H9 (cell line): ENCODE measurements at regions not wholly inside any gene's neighbourhood (a gene's known extent, or its start where the extent isn't known, plus 50 kb on each side); places are given as distances from the start of the nearest gene placed in this dataset.

Experiments
- DNase-seq: peaks from one replicate; pipeline ENCODE4 v3.0.0-alpha.2; 2017
- H2AFZ ChIP-seq: one replicate; pipeline ENCODE4 v1.6.1; 2013; ENCODE audit warnings: mild to moderate bottlenecking, low read length, control low read depth, moderate library complexity
- H2AK5ac ChIP-seq: 2 replicates; pipeline ENCODE4 v1.6.1; 2013; ENCODE audit warnings: low read length, control low read depth, mixed read lengths; ENCODE audit not compliant: insufficient read length
- H2BK120ac ChIP-seq: one replicate; pipeline ENCODE4 v1.6.1; 2013; ENCODE audit warnings: low read depth, mild to moderate bottlenecking, low read length, control low read depth, inconsistent platforms; ENCODE audit not compliant: poor library complexity, severe bottlenecking
- H2BK12ac ChIP-seq: 2 replicates; pipeline ENCODE4 v1.6.1; 2013; ENCODE audit warnings: low read length, control low read depth, mixed read lengths, low read depth; ENCODE audit not compliant: insufficient read length
- H2BK15ac ChIP-seq: 2 replicates; pipeline ENCODE4 v1.6.1; 2013; ENCODE audit warnings: low read depth, low read length, control low read depth
- H2BK20ac ChIP-seq: one replicate; pipeline ENCODE4 v1.6.1; 2013; ENCODE audit warnings: low read depth, mild to moderate bottlenecking, low read length, control low read depth, inconsistent platforms; ENCODE audit not compliant: poor library complexity, severe bottlenecking
- H2BK5ac ChIP-seq: 2 replicates; pipeline ENCODE4 v1.6.1; 2013; ENCODE audit warnings: low read length, control low read depth, mixed read lengths; ENCODE audit not compliant: insufficient read length
- H3K14ac ChIP-seq: 2 replicates; pipeline ENCODE4 v1.6.1; 2013; ENCODE audit warnings: low read length, control low read depth; ENCODE audit not compliant: insufficient read depth
- H3K18ac ChIP-seq: 2 replicates; pipeline ENCODE4 v1.6.1; 2013; ENCODE audit warnings: low read depth, mild to moderate bottlenecking, mixed read lengths, low read length, control low read depth; ENCODE audit not compliant: insufficient read length
- H3K23ac ChIP-seq: 2 replicates; pipeline ENCODE4 v1.6.1; 2013; ENCODE audit warnings: low read length, control low read depth, mixed read lengths, low read depth; ENCODE audit not compliant: insufficient read length
- H3K23me2 ChIP-seq: 2 replicates; pipeline ENCODE4 v1.6.1; 2013; ENCODE audit warnings: low read depth, mild to moderate bottlenecking, mixed read lengths, low read length, control low read depth; ENCODE audit not compliant: insufficient read length, poor library complexity, severe bottlenecking
- H3K27ac ChIP-seq: 2 replicates; pipeline ENCODE4 v1.5.1; 2013; ENCODE audit warnings: low read length, control low read depth, mixed read lengths, low read depth; ENCODE audit not compliant: insufficient read length
- H3K27me3 ChIP-seq: 2 replicates; pipeline ENCODE4 v1.6.1; 2013; ENCODE audit warnings: low read length, control low read depth, inconsistent platforms; ENCODE audit not compliant: insufficient read depth
- H3K4ac ChIP-seq: 2 replicates; pipeline ENCODE4 v1.6.1; 2013; ENCODE audit warnings: low read depth, mild to moderate bottlenecking, control low read depth, inconsistent platforms, low read length, moderate library complexity
- H3K4me1 ChIP-seq: 2 replicates; pipeline ENCODE4 v1.6.1; 2013; ENCODE audit warnings: low read length, control low read depth, inconsistent platforms; ENCODE audit not compliant: insufficient read depth
- H3K4me2 ChIP-seq: 2 replicates; pipeline ENCODE4 v1.6.1; 2013; ENCODE audit warnings: low read length, control low read depth, mixed read lengths; ENCODE audit not compliant: insufficient read length, insufficient read depth
- H3K56ac ChIP-seq: 2 replicates; pipeline ENCODE4 v1.6.1; 2013; ENCODE audit warnings: low read depth, mild to moderate bottlenecking, mixed read lengths, low read length, control low read depth; ENCODE audit not compliant: insufficient read length
- H3K79me1 ChIP-seq: 2 replicates; pipeline ENCODE4 v1.6.1; 2013; ENCODE audit warnings: low read depth, mild to moderate bottlenecking, moderate library complexity, low read length, control low read depth, inconsistent platforms; ENCODE audit not compliant: insufficient read depth, poor library complexity, severe bottlenecking
- H3K79me2 ChIP-seq: 2 replicates; pipeline ENCODE4 v1.6.1; 2013; ENCODE audit warnings: low read length, control low read depth, inconsistent platforms; ENCODE audit not compliant: insufficient read depth
- H3K9ac ChIP-seq: 2 replicates; pipeline ENCODE4 v1.6.1; 2013; ENCODE audit warnings: low read length, control low read depth, mixed read lengths; ENCODE audit not compliant: insufficient read length; ENCODE audit errors: extremely low read depth
- H3K9me3 ChIP-seq: one replicate; pipeline ENCODE4 v1.6.1; 2013; ENCODE audit warnings: low read depth, low read length, inconsistent platforms; ENCODE audit not compliant: control insufficient read depth
- H3T11ph ChIP-seq: one replicate; pipeline ENCODE4 v1.6.1; 2013; ENCODE audit warnings: mild to moderate bottlenecking, low read length, control low read depth, inconsistent platforms
- H4K20me1 ChIP-seq: one replicate; pipeline ENCODE4 v1.6.1; 2013; ENCODE audit not compliant: control insufficient read depth, insufficient read length, insufficient read depth
- H4K5ac ChIP-seq: 2 replicates; pipeline ENCODE4 v1.6.1; 2013; ENCODE audit warnings: low read depth, mild to moderate bottlenecking, mixed read lengths, low read length, control low read depth; ENCODE audit not compliant: insufficient read length
- H4K8ac ChIP-seq: replicated peaks from 2 replicates; pipeline ENCODE4 v1.6.1; 2013; ENCODE audit warnings: low read length, control low read depth, mixed read lengths, low read depth; ENCODE audit not compliant: insufficient read length
- H4K91ac ChIP-seq: 2 replicates; pipeline ENCODE4 v1.6.1; 2013; ENCODE audit warnings: low read depth, mild to moderate bottlenecking, moderate library complexity, mixed read lengths, low read length, control low read depth; ENCODE audit not compliant: insufficient read length
- H3K27ac Mint-ChIP-seq, 3 experiments: 2 replicates in 2 of 3; 3 replicates in 1 of 3; pipeline ENCODE4 v1.8.0; 2020 to 2021; ENCODE audit warnings: mixed read lengths in 3 of 3, mild to moderate bottlenecking in 1 of 3, moderate library complexity in 1 of 3
- H3K27me3 Mint-ChIP-seq: 2 replicates; pipeline ENCODE4 v1.8.0; 2021; ENCODE audit warnings: low read depth, mild to moderate bottlenecking, moderate library complexity, mixed read lengths
- H3K36me3 Mint-ChIP-seq, 3 experiments: 2 replicates in 2 of 3; 3 replicates in 1 of 3; pipeline ENCODE4 v1.8.0; 2020 to 2021; ENCODE audit warnings: low read depth in 3 of 3, mixed read lengths in 3 of 3; ENCODE audit not compliant: insufficient read depth in 1 of 3
- H3K4me1 Mint-ChIP-seq, 2 experiments: 2 replicates each; pipeline ENCODE4 v1.8.0; 2020; ENCODE audit warnings: mixed read lengths in 2 of 2
- H3K4me3 Mint-ChIP-seq, 2 experiments: 2 replicates in 1 of 2; 3 replicates in 1 of 2; pipeline ENCODE4 v1.8.0; 2020 to 2021; ENCODE audit warnings: mild to moderate bottlenecking in 2 of 2, mixed read lengths in 2 of 2, moderate library complexity in 1 of 2
- H3K9me3 Mint-ChIP-seq, 2 experiments: 2 replicates in 1 of 2; 3 replicates in 1 of 2; pipeline ENCODE4 v1.8.0; 2020; ENCODE audit warnings: mild to moderate bottlenecking in 2 of 2, mixed read lengths in 2 of 2, moderate library complexity in 1 of 2
- WGBS: extraction: QIAGEN DNeasy Blood & Tissue Kit; methylation state at CpG from one replicate; pipeline ENCODE4 v1.1.7; 2013; ENCODE audit warnings: missing lambda C conversion rate, low lambda C conversion rate, mixed read lengths; ENCODE audit not compliant: insufficient read length; ENCODE audit errors: extremely low coverage; 5-methylcytosine and 5-hydroxymethylcytosine counted together
- TF ChIP-seq, protein P1 (sequence below): fragments of 200-600 bp; sonication (generic); conservative IDR thresholded peaks from 3 replicates; pipeline ENCODE4 v1.8.0; 2021; ENCODE audit warnings: antibody characterized with exemption, mild to moderate bottlenecking

DNA sequence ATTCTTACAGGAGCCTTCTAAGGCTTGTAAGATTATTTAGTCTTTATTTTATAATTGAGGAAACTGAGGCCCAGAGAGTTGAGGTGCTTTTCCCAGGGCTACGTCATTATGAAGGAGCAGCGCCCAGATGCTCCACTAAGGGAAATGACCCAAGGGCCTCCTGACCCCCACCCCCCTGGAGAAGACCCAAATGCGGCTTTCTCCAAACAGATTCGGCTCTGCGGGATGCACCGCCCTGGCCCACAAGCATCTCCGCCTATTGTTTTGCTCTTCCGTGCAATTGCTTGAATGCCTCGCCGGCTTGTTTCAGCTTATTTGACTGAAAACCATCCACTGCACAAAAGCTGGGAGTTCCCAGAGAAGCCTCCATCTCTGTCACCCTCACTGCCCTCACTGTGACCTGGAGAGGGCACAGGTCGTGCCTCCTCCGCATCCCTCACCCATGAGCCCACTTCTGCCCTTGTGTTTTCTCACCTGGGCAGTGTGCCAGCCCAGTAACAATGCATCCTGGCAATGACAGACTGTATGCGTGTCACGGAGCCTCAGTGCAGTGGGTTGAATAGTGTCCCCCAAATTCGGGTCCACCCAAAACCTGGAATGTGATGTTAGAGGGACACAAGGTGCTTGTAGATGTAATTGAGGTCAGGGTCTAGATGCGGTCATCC is 790.2 kb downstream of the TBC1D22A start:
- no CpG with 5 or more reads among the region's 16 CpGs for WGBS

More for the DNA sequence above, 790.2 kb downstream of the TBC1D22A start:
- Mint-ChIP-seq H3K27me3 (no peaks in the 10 kb centered on the region; the same call in 1 of the 2 replicates), H3K27ac (no peak overlapping the region), H3K36me3 (peaks cover 2 to 30% (median 13%) of the 10 kb centered on the region in 3 experiments; a peak in 4 of 7 replicates), H3K4me3 (no peak overlapping the region), H3K4me1 (no peaks in the 10 kb centered on the region), H3K9me3 (peaks cover 45 to 96% of the 10 kb centered on the region in 2 experiments)
- H4K20me1 ChIP-seq: no peaks in the 10 kb centered on the region
- H3T11ph ChIP-seq: no peak overlapping the region
- H4K5ac ChIP-seq: no peak overlapping the region
- H3K23ac ChIP-seq: no peak overlapping the region
- no peak overlapping the region for H4K91ac ChIP-seq
- H2BK15ac ChIP-seq: no peak overlapping the region
- no peaks in the 10 kb centered on the region for H3K79me2 ChIP-seq
- no peak overlapping the region for H3K27ac ChIP-seq
- H3K79me1 ChIP-seq: no peaks in the 10 kb centered on the region
- peaks cover 82% of the 10 kb centered on the region for H3K9me3 ChIP-seq
- no peak overlapping the region for H3K14ac ChIP-seq
- H3K23me2 ChIP-seq: no peaks in the 10 kb centered on the region
- no peak overlapping the region for H2AK5ac ChIP-seq
- no peak overlapping the region for H4K8ac ChIP-seq
- no peak overlapping the region for H2BK120ac ChIP-seq
- no peaks in the 10 kb centered on the region for H3K27me3 ChIP-seq
- no peak overlapping the region for H3K4ac ChIP-seq
- H3K9ac ChIP-seq: no peak overlapping the region
- H2BK5ac ChIP-seq: no peak overlapping the region
- no peak overlapping the region for H3K4me2 ChIP-seq
- H2BK12ac ChIP-seq: no peak overlapping the region
- no peaks in the 10 kb centered on the region for H3K4me1 ChIP-seq
- H2BK20ac ChIP-seq: no peak overlapping the region
- no peak for DNase-seq
- no peak overlapping the region for H2AFZ ChIP-seq
- no peak overlapping the region for H3K56ac ChIP-seq
- TF ChIP-seq, protein P1, sequence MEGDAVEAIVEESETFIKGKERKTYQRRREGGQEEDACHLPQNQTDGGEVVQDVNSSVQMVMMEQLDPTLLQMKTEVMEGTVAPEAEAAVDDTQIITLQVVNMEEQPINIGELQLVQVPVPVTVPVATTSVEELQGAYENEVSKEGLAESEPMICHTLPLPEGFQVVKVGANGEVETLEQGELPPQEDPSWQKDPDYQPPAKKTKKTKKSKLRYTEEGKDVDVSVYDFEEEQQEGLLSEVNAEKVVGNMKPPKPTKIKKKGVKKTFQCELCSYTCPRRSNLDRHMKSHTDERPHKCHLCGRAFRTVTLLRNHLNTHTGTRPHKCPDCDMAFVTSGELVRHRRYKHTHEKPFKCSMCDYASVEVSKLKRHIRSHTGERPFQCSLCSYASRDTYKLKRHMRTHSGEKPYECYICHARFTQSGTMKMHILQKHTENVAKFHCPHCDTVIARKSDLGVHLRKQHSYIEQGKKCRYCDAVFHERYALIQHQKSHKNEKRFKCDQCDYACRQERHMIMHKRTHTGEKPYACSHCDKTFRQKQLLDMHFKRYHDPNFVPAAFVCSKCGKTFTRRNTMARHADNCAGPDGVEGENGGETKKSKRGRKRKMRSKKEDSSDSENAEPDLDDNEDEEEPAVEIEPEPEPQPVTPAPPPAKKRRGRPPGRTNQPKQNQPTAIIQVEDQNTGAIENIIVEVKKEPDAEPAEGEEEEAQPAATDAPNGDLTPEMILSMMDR: no peak
- no peak overlapping the region for H3K18ac ChIP-seq
